ENCODE measurements at regions not wholly inside any gene's neighbourhood (a gene's known extent, or its start where the extent isn't known, plus 50 kb on each side); places are given as distances from the start of the nearest gene placed in this dataset.

GRCh38 chr10:3510741-3511140 is 274.3 kb downstream of the KLF6 start:
- DNase-seq: peak; percentile 19

- no peak for DNase-seq
These were observed 275.7 kb downstream of the KLF6 start for GRCh38 chr10:3509355-3509754.

GRCh38 chr10:3503299-3503698 is 281.7 kb downstream of the KLF6 start:
- no peak for DNase-seq

GRCh38 chr10:3502673-3503072 is 282.3 kb downstream of the KLF6 start:
- no peak for DNase-seq

GRCh38 chr10:3500408-3500856 is 284.6 kb downstream of the KLF6 start:
- DNase-seq: no peak

GRCh38 chr10:3499120-3499519 is 285.9 kb downstream of the KLF6 start:
- no peak for DNase-seq

- DNase-seq: no peak
These were observed 287.4 kb downstream of the KLF6 start for GRCh38 chr10:3497581-3497980.

GRCh38 chr10:3496138-3496537 is 288.9 kb downstream of the KLF6 start:
- no peak for DNase-seq

- DNase-seq: no peak
These were observed 289.7 kb downstream of the KLF6 start for GRCh38 chr10:3495281-3495680.

- no peak for DNase-seq
These were observed 290.2 kb downstream of the KLF6 start for GRCh38 chr10:3494838-3495230.

- no peak for DNase-seq
These were observed 290.7 kb downstream of the KLF6 start for GRCh38 chr10:3494131-3494837.

GRCh38 chr10:3493621-3494020 is 291.4 kb downstream of the KLF6 start:
- DNase-seq: no peak

- DNase-seq: no peak
These were observed 293.4 kb downstream of the KLF6 start for GRCh38 chr10:3491571-3491970.

GRCh38 chr10:3487228-3487627 is 297.8 kb downstream of the KLF6 start:
- DNase-seq: no peak

- no peak for DNase-seq
These were observed 298.5 kb downstream of the KLF6 start for GRCh38 chr10:3486346-3487065.

GRCh38 chr10:3485057-3485686 is 299.8 kb downstream of the KLF6 start:
- DNase-seq: no peak

- DNase-seq: no peak
These were observed 300.5 kb downstream of the KLF6 start for GRCh38 chr10:3484306-3485056.

- no peak for DNase-seq
These were observed 302.6 kb downstream of the KLF6 start for GRCh38 chr10:3482200-3482993.

- DNase-seq: no peak
These were observed 303.5 kb downstream of the KLF6 start for GRCh38 chr10:3481496-3481895.

GRCh38 chr10:3480990-3481315 is 304.1 kb downstream of the KLF6 start:
- DNase-seq: no peak

GRCh38 chr10:3480281-3480989 is 304.6 kb downstream of the KLF6 start:
- no peak for DNase-seq

Measured in CD4-positive, alpha-beta T cell treated with Interleukin-17A for 4 hours (primary cell).